ENCODE measurements at regions not wholly inside any gene's neighbourhood (a gene's known extent, or its start where the extent isn't known, plus 50 kb on each side); places are given as distances from the start of the nearest gene placed in this dataset.

DNA sequence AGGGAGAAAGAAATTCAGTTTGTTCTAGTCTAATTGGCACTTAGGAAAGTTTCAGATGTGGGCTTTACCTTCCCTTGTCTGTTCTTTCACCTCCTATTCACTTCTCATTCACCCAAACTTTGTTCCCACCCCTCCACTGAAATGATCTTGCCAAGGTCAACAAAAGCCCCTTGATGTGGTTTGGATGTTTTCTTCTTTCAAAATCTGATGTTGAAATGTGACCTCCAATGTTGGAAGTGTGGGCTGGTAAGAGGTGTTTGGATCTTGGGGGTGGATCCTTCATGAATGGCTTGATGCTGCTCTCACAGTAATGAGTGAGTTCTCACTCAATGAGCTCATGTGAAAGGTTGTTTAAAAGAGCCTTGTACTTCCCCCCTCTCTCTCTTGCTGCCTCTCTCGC lies 379.3 kb downstream of the HHIPL2 start:
- Histone ChIP-seq H3K9me3 (peaks cover 12% of the 10 kb centered on the region; the same call in 1 of the 2 replicates), H3K9ac (no peak overlapping the region), H3K27me3 (no peaks in the 10 kb centered on the region), H3K4me1 (no peaks in the 10 kb centered on the region), H3K27ac (no peak overlapping the region), H3K4me2 (no peak overlapping the region), H3K36me3 (no peaks in the 10 kb centered on the region), H3K4me3 (no peak overlapping the region), H4K20me1 (no peaks in the 10 kb centered on the region)
- no peak for TF ChIP-seq Cebpa-rat (IDR thresholded peaks at IDR 0.05)

DNA sequence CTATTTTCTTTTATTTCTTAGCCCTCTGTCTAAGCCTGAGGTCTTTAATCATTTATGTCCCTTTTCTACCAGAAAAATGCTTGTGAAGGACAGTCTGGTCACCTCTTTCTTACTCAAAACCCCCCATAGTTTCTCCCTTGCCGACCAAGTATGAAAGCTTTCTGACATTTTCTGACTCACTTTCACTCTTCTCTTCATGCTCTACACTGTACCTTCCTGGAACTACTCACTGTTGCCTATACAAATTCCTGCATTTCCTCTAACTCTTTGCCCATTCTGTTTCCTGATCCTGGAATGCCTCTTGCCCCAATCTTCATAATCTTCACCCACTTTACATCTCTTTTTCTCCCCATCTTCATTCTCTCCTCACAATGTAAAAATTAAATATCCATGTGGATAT lies 380.0 kb downstream of the HHIPL2 start:
- Histone ChIP-seq H3K27me3 (no peaks in the 10 kb centered on the region), H3K4me1 (no peaks in the 10 kb centered on the region), H3K9me3 (peaks cover 12% of the 10 kb centered on the region; the same call in 1 of the 2 replicates), H3K4me2 (no peak overlapping the region), H3K36me3 (no peaks in the 10 kb centered on the region), H4K20me1 (no peaks in the 10 kb centered on the region), H3K27ac (no peak overlapping the region), H3K9ac (no peak overlapping the region), H3K4me3 (no peak overlapping the region)
- TF ChIP-seq Cebpa-rat (IDR thresholded peaks at IDR 0.05): no peak

DNA sequence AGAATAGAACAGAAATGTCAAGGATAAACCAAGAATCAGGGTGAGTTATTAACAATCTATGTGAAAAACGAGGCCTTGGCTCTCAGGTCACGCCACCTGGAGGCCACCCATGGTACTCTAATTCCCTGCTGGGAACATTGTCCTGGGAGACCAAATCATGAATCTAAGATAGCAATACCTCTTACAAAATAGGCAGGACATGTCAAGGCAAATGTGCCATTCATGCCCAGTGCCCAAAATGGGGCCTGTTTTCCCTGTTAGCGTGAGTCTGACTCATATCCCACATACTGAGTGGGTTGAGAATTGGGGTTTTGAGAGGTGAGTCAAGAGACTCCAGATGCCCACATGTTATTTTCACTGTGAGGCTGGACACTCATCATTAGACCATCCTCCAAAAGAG lies 380.8 kb downstream of the HHIPL2 start:
- Histone ChIP-seq H3K4me2 (no peak overlapping the region), H3K4me1 (no peaks in the 10 kb centered on the region), H3K9me3 (peaks cover 12% of the 10 kb centered on the region; the same call in 1 of the 2 replicates), H3K27ac (no peak overlapping the region), H3K9ac (no peak overlapping the region), H4K20me1 (no peaks in the 10 kb centered on the region), H3K27me3 (no peaks in the 10 kb centered on the region), H3K36me3 (no peaks in the 10 kb centered on the region), H3K4me3 (no peak overlapping the region)
- no peak for TF ChIP-seq Cebpa-rat (IDR thresholded peaks at IDR 0.05)

DNA sequence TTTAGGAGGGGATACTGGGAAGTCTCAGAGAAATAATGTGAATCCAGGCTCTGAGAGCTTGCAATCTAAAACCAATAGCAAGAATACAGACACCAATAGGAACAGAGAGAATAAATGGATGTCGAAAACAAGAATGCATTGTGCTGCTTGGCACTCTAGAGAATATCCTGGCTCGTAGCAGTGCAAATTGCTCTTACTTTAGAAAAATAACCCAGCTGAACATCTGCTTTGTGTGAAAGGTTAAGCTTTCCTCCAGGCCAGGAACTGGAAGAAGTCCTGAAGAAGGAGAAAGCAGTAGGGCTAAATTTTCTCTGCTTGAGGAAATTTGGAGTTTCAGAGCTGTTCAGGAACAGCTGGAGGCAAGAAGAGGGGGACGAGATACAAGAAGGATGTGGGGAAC lies 382.3 kb downstream of the HHIPL2 start:
- Histone ChIP-seq H3K4me2 (no peak overlapping the region), H3K4me3 (no peak overlapping the region)

DNA sequence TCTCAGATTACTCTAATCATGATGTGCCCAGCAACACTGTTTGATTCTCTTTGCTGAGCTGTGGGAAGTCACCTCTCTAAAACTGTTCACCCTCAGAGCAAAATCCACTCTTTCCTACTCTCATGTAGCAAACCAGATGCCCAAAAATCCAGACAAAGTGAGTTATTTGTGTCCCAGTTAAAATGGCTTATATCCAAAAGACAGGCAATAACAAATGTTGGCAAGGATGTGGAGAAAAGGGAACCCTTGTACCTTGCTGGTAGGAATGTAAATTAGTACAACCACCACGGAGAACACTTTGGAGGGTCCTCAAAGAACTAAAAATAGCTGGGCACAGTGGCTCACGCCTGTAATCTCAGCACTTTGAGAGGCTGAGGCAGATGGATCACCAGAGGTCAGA lies 384.0 kb downstream of the HHIPL2 start:
- Histone ChIP-seq H3K4me3 (no peak overlapping the region), H3K36me3 (no peaks in the 10 kb centered on the region), H3K9ac (no peak overlapping the region), H3K4me2 (no peak overlapping the region), H3K27ac (no peak overlapping the region), H4K20me1 (no peaks in the 10 kb centered on the region), H3K4me1 (no peaks in the 10 kb centered on the region), H3K27me3 (no peaks in the 10 kb centered on the region), H3K9me3 (no peaks in the 10 kb centered on the region)
- no peak for TF ChIP-seq Cebpa-rat (IDR thresholded peaks at IDR 0.05)

More for the DNA sequence above, 382.3 kb downstream of the HHIPL2 start:
- Histone ChIP-seq H3K27ac (no peak overlapping the region), H3K36me3 (no peaks in the 10 kb centered on the region), H4K20me1 (no peaks in the 10 kb centered on the region), H3K9me3 (peaks cover 11% of the 10 kb centered on the region; the same call in 1 of the 2 replicates), H3K4me1 (no peaks in the 10 kb centered on the region), H3K9ac (no peak overlapping the region), H3K27me3 (no peaks in the 10 kb centered on the region)
- TF ChIP-seq Cebpa-rat (IDR thresholded peaks at IDR 0.05): no peak

DNA sequence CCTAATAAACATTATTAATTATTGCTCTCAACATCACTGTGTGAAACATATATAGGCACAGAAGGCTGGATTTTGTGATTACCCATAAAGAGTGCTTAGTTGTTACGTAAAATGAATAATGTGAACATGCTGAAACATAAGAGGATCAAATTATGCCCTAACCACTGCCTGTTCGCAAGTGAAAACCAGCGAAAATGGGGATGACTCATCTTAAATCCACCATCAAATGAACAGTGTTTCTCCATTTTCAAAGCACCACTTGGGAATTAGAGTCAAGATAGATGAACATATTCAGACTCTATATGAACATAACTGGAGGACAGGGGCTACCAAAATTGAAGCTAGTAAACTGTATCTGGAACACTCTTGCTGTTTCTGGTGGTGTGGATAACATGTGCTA lies 386.2 kb downstream of the HHIPL2 start:
- peaks cover 15% of the 10 kb centered on the region for H3K9me3 ChIP-seq
- no peaks in the 10 kb centered on the region for H3K4me1 ChIP-seq
- no peak for TF ChIP-seq Cebpa-rat (IDR thresholded peaks at IDR 0.05)
- H3K27me3 ChIP-seq: no peaks in the 10 kb centered on the region
- H4K20me1 ChIP-seq: no peaks in the 10 kb centered on the region
- no peak overlapping the region for H3K27ac ChIP-seq
- no peak overlapping the region for H3K4me3 ChIP-seq
- no peaks in the 10 kb centered on the region for H3K36me3 ChIP-seq
- no peak overlapping the region for H3K9ac ChIP-seq
- H3K4me2 ChIP-seq: no peak overlapping the region

DNA sequence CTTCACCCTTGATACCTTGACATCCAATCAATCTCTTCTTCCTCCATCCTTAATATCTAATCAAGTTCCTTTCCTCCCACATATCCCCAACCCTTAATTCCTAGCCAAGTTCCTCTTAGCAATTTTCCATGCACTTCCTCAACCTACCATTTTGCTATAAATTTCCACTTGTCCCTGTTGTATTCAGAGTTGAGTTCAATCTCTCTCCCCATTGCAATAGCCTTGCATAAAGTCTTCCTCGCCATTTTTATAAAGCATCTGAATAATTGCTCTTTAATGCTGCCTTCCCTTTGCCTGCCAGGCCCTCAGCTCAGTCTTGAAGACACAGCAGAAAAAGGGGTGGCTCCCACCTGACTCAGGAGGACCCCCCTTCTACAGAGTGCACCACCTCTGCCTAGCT lies 390.3 kb downstream of the HHIPL2 start:
- Histone ChIP-seq H3K4me3 (no peak overlapping the region), H3K9me3 (peaks cover 15% of the 10 kb centered on the region), H3K27me3 (no peaks in the 10 kb centered on the region), H3K36me3 (no peaks in the 10 kb centered on the region), H3K4me1 (no peaks in the 10 kb centered on the region), H3K27ac (no peak overlapping the region), H4K20me1 (no peaks in the 10 kb centered on the region), H3K4me2 (no peak overlapping the region), H3K9ac (no peak overlapping the region)
- TF ChIP-seq Cebpa-rat (IDR thresholded peaks at IDR 0.05): no peak

DNA sequence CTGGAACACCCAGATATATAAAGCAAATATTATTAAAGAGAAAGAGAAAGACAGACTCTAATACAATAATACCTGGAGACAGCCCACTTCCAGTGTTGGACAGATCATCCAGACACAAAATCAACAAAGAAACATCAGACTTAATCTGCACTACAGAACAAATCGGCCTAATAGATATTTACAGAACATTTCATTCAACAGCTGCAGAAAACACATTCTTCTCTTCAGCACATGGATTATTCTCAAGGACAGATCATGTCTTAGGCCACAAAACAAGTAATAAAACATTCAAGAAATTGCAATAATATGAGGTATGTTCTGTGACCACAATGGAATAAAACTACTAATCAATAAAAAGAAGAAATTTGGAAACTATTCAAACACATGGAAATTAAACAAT lies 398.3 kb upstream of the DUSP10 start:
- no peak for TF ChIP-seq Cebpa-rat (IDR thresholded peaks at IDR 0.05)
- Histone ChIP-seq H3K4me2 (no peak overlapping the region), H3K9ac (no peak overlapping the region), H3K9me3 (no peaks in the 10 kb centered on the region; the same call in 1 of the 2 replicates), H3K4me3 (no peak overlapping the region), H4K20me1 (no peaks in the 10 kb centered on the region), H3K36me3 (no peaks in the 10 kb centered on the region), H3K27ac (no peak overlapping the region), H3K4me1 (no peaks in the 10 kb centered on the region), H3K27me3 (no peaks in the 10 kb centered on the region)

DNA sequence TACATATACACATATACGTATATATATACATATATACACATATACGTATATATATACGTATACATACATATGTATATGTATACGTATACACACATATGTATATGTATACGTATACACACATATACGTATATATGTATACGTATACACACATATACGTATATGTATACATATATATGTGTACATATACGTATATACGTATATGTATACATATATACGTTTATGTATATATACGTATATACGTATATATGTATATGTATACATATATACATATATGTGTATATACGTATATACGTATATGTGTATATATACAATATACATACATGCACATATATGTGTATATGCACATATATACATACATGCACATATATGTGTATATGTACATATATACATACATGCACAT lies 396.2 kb upstream of the DUSP10 start:
- no peak overlapping the region for H3K4me2 ChIP-seq
- TF ChIP-seq Cebpa-rat (IDR thresholded peaks at IDR 0.05): no peak

DNA sequence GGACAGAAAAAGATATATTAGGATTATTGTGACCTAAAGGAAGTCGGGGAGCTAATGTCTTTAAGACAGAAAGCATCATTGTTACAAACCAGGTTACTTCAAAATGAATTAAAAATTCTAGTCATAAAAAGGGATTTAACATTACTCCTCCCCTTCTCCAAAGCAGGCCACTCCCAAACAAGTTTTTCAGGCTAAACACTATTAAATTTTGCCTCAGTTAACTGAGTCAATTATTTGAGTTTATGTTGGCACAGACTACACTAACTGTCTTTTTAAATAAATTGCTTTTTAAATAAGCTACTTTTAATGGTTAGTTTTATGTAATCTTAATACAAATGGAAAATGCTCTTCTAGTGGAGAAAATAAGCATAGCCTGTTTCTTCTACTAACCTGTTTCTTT lies 395.0 kb upstream of the DUSP10 start:
- no peak overlapping the region for H3K27ac ChIP-seq
- H3K27me3 ChIP-seq: no peaks in the 10 kb centered on the region
- no peaks in the 10 kb centered on the region for H3K4me1 ChIP-seq
- no peak overlapping the region for H3K9ac ChIP-seq
- H3K9me3 ChIP-seq: peaks cover 12% of the 10 kb centered on the region
- no peak overlapping the region for H3K4me2 ChIP-seq
- no peaks in the 10 kb centered on the region for H3K36me3 ChIP-seq
- H3K4me3 ChIP-seq: no peak overlapping the region
- H4K20me1 ChIP-seq: no peaks in the 10 kb centered on the region
- no peak for TF ChIP-seq Cebpa-rat (IDR thresholded peaks at IDR 0.05)

More for the DNA sequence above, 396.2 kb upstream of the DUSP10 start:
- Histone ChIP-seq H3K4me3 (no peak overlapping the region), H3K27ac (no peak overlapping the region), H4K20me1 (no peaks in the 10 kb centered on the region), H3K27me3 (no peaks in the 10 kb centered on the region), H3K9me3 (peaks cover 12% of the 10 kb centered on the region), H3K9ac (no peak overlapping the region), H3K36me3 (no peaks in the 10 kb centered on the region), H3K4me1 (no peaks in the 10 kb centered on the region)

DNA sequence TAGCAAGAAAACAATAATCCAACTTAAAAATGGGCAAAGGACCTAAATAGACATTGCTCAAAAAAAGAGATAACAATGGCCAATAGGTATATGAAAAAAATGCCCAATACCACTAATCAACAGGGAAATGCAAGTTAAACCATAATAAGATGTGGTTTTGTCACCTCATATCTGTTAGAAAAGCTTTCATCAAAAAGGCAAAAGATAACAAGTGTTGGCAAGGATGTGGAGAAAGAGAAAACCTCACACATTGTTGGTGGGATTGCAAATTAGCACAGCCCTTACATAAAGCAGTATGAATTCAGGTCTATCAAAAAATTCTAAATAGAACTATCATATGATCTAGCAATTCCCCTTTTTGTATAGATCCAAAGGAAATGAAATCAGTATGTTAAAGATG lies 387.2 kb upstream of the DUSP10 start:
- no peaks in the 10 kb centered on the region for H3K36me3 ChIP-seq
- no peak overlapping the region for H3K4me3 ChIP-seq
- no peaks in the 10 kb centered on the region for H4K20me1 ChIP-seq
- no peak for TF ChIP-seq Cebpa-rat (IDR thresholded peaks at IDR 0.05)
- H3K4me1 ChIP-seq: no peaks in the 10 kb centered on the region
- H3K9ac ChIP-seq: no peak overlapping the region
- no peak overlapping the region for H3K4me2 ChIP-seq
- no peak overlapping the region for H3K27ac ChIP-seq
- H3K9me3 ChIP-seq: peaks cover 6% of the 10 kb centered on the region
- H3K27me3 ChIP-seq: no peaks in the 10 kb centered on the region

Data from BLaER1 (cell line).